ENCODE measurements at regions not wholly inside any gene's neighbourhood (a gene's known extent, or its start where the extent isn't known, plus 50 kb on each side); places are given as distances from the start of the nearest gene placed in this dataset.

GRCh38 chr10:126795318-126795717 lies 109.9 kb upstream of the DOCK1 start:
- TF ChIP-seq CTCF (IDR thresholded peaks at IDR 0.05) (no peak), EZH2 (IDR thresholded peaks at IDR 0.05; ENCODE audit: borderline replicate concordance, insufficient read depth, low read depth, low read length, poor library complexity, severe bottlenecking) (no peak)
